ENCODE measurements at regions not wholly inside any gene's neighbourhood (a gene's known extent, or its start where the extent isn't known, plus 50 kb on each side); places are given as distances from the start of the nearest gene placed in this dataset.

DNA sequence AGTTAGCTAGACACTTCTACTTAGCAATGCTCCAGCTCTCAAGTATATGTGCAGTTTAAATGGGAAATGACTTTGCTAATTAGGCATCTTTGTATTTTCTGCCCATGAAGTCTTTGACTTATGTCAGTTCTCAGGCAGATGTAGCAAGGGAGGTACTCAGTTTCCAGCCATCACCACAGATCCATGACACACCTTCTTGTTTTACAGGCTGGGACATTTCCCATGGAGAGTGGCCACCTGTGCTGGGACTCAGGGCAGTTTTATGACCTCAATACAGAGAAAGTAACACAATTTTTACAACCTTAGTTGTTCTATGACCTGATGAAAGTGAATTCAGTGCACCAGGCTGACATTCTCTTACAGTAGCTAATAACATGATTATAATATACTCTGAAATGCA, 280.7 kb upstream of the GK2 start:
- no peak for TF ChIP-seq CTCF (IDR thresholded peaks at IDR 0.05)
- no peak for TF ChIP-seq POLR2A (IDR thresholded peaks at IDR 0.05)
- no peak for TF ChIP-seq EP300 (IDR thresholded peaks at IDR 0.05)

Data from ovary (tissue), 3 donors.